HCT116 (cell line): ENCODE measurements at regions not wholly inside any gene's neighbourhood (a gene's known extent, or its start where the extent isn't known, plus 50 kb on each side); places are given as distances from the start of the nearest gene placed in this dataset.

Experiments
- ATAC-seq: fragments of 200-7000 bp; cut with Tn5 transposase; 2 replicates; pipeline ENCODE4 v1.9.1; 2020; ENCODE audit warnings: mild to moderate bottlenecking, moderate library complexity
- BruUV-seq: library from RNA; stranded (reverse); fragments of 400-500 nt; replicated peaks from 2 replicates; lab custom pipeline; 2021; lab: Mats Ljungman, UMichigan
- CTCF ChIA-PET: fragments of 300-600 bp; sonication (Branson Sonifier 250); formaldehyde crosslinking; loops from one replicate; lab custom pipeline; 2021; ENCODE audit warnings: antibody characterized with exemption; lab: Charles Lee
- POLR2A ChIA-PET: fragments of 300-600, 350-600 bp; sonication (Branson Sonifier 250); formaldehyde crosslinking; loops from one replicate; lab custom pipeline; 2021; ENCODE audit warnings: antibody characterized with exemption; lab: Charles Lee
- RAD21 ChIA-PET, 2 experiments: fragments of 300-600 bp; sonication (Branson Sonifier 250); formaldehyde crosslinking; loops; one replicate each; lab custom pipeline; 2023; ENCODE audit warnings: low total read pairs in 2 of 2; ENCODE audit not compliant: uncharacterized antibody in 2 of 2, unreplicated experiment in 2 of 2, low non-redundant PET in 1 of 2; lab: Charles Lee
- DNase-seq: peaks from one replicate; pipeline ENCODE4 v3.0.0-alpha.2; 2010; ENCODE audit warnings: low read depth, low spot score
- H2AFZ ChIP-seq: fragments of 200-600 bp; shearing (Covaris generic), sonication (generic); 2 replicates; pipeline ENCODE4 v1.6.1; 2017; ENCODE audit warnings: low read depth, mixed run types, mixed read lengths, antibody characterized with exemption, low read length; ENCODE audit not compliant: poor library complexity, severe bottlenecking
- H3K27ac ChIP-seq: 2 replicates; pipeline ENCODE4 v1.5.1; 2012; ENCODE audit warnings: low read depth, low read length
- H3K27me3 ChIP-seq: fragments of 200-600 bp; sonication (generic); 2 replicates; pipeline ENCODE4 v1.6.1; 2016; ENCODE audit warnings: mixed run types, low read length, mixed read lengths; ENCODE audit not compliant: insufficient read depth
- H3K36me3 ChIP-seq, 2 experiments: fragments of 200-500 bp in 1 of 2; fragments of 200-600 bp in 1 of 2; sonication (Bioruptor generic) in 1 of 2; sonication (generic) in 1 of 2; 2 replicates each; pipeline versions ENCODE4 v1.5.1 to v1.6.1; 2014 to 2016; ENCODE audit warnings: low read length in 2 of 2, inconsistent platforms in 1 of 2, mixed read lengths in 1 of 2, mixed run types in 1 of 2; ENCODE audit not compliant: insufficient read depth in 2 of 2, control insufficient read depth in 1 of 2
- H3K4me1 ChIP-seq, 2 experiments: fragments of 200-600 bp in 1 of 2; sonication (generic) in 1 of 2; 2 replicates each; pipeline versions ENCODE4 v1.5.1 to v1.6.1; 2012 to 2017; ENCODE audit warnings: low read length in 2 of 2, inconsistent platforms in 1 of 2, mild to moderate bottlenecking in 1 of 2, mixed read lengths in 1 of 2, mixed run types in 1 of 2, moderate library complexity in 1 of 2; ENCODE audit not compliant: insufficient read depth in 2 of 2, control insufficient read depth in 1 of 2
- H3K4me2 ChIP-seq: fragments of 200-600 bp; sonication (generic); 2 replicates; pipeline ENCODE4 v1.6.1; 2017; ENCODE audit warnings: mixed run types, low read length, mixed read lengths
- H3K4me3 ChIP-seq, 2 experiments: fragments of 200-600 bp in 1 of 2; sonication (generic) in 1 of 2; replicated peaks in 1 of 2; 2 replicates each; pipeline ENCODE4 v1.5.1; 2011 to 2016; ENCODE audit warnings: low read length in 2 of 2, control low read depth in 1 of 2, low read depth in 1 of 2, mild to moderate bottlenecking in 1 of 2, mixed read lengths in 1 of 2, mixed run types in 1 of 2
- H3K79me2 ChIP-seq: fragments of 200-600 bp; sonication (generic); 2 replicates; pipeline ENCODE4 v1.6.1; 2017; ENCODE audit warnings: mild to moderate bottlenecking, mixed run types, low read length, moderate library complexity, mixed read lengths; ENCODE audit not compliant: insufficient read depth
- H3K9ac ChIP-seq: fragments of 200-600 bp; sonication (generic); 2 replicates; pipeline ENCODE4 v1.6.1; 2016; ENCODE audit warnings: low read length, mixed read lengths
- H3K9me2 ChIP-seq: fragments of 200-600 bp; sonication (generic), shearing (Covaris generic); 2 replicates; pipeline ENCODE4 v1.6.1; 2017; ENCODE audit warnings: mixed run types, mild to moderate bottlenecking, moderate library complexity; ENCODE audit not compliant: insufficient read depth
- H3K9me3 ChIP-seq, 2 experiments: fragments of 200-500 bp in 1 of 2; fragments of 200-600 bp in 1 of 2; sonication (Bioruptor generic) in 1 of 2; sonication (generic) in 1 of 2; 2 replicates each; pipeline ENCODE4 v1.6.1; 2014 to 2017; ENCODE audit warnings: low read length in 2 of 2, mixed read lengths in 2 of 2, inconsistent platforms in 1 of 2, low read depth in 1 of 2, mild to moderate bottlenecking in 1 of 2, mixed run types in 1 of 2, moderate library complexity in 1 of 2; ENCODE audit not compliant: control insufficient read depth in 1 of 2, insufficient read depth in 1 of 2
- H4K20me1 ChIP-seq: fragments of 200-600 bp; sonication (generic), shearing (Covaris generic); 2 replicates; pipeline ENCODE4 v1.6.1; 2017; ENCODE audit warnings: mixed run types, mild to moderate bottlenecking, moderate library complexity; ENCODE audit not compliant: insufficient read depth
- CEBPB ChIP-seq: IDR thresholded peaks from 2 replicates; pipeline ENCODE4 v1.6.1; 2012; ENCODE audit warnings: low read depth
- EGR1 ChIP-seq: IDR thresholded peaks from 2 replicates; pipeline ENCODE4 v1.6.1; 2012; ENCODE audit warnings: low read depth
- EZH2 ChIP-seq: fragments of 200-600 bp; sonication (generic); IDR thresholded peaks from 2 replicates; pipeline ENCODE4 v1.6.1; 2017; ENCODE audit warnings: antibody characterized with exemption, mixed run types
- EZH2phosphoT487 ChIP-seq: fragments of 200-600 bp; IDR thresholded peaks from 2 replicates; pipeline ENCODE4 v1.6.1; 2018; ENCODE audit warnings: antibody characterized with exemption, borderline replicate concordance
- FOSL1 ChIP-seq: IDR thresholded peaks from 2 replicates; pipeline ENCODE4 v1.6.1; 2012; ENCODE audit warnings: low read depth
- POLR2A ChIP-seq: IDR thresholded peaks from 2 replicates; pipeline ENCODE4 v1.7.0; 2011; ENCODE audit warnings: borderline replicate concordance; ENCODE audit not compliant: insufficient read depth, insufficient read length; ENCODE audit errors: extremely low read depth
- POLR2AphosphoS5 ChIP-seq: IDR thresholded peaks from 2 replicates; pipeline ENCODE4 v1.6.1; 2011; ENCODE audit warnings: mild to moderate bottlenecking, low read depth, low read length, moderate library complexity
- SP1 ChIP-seq: IDR thresholded peaks from 2 replicates; pipeline ENCODE4 v1.6.1; 2012; ENCODE audit warnings: low read depth
- SRF ChIP-seq: IDR thresholded peaks from 2 replicates; pipeline ENCODE4 v1.6.1; 2012; ENCODE audit warnings: low read depth
- TCF7L2 ChIP-seq: IDR thresholded peaks from 2 replicates; pipeline ENCODE4 v1.7.0; 2011; ENCODE audit warnings: borderline replicate concordance, inconsistent platforms; ENCODE audit not compliant: insufficient read depth, insufficient read length; ENCODE audit errors: extremely low read depth
- YY1 ChIP-seq: IDR thresholded peaks from 2 replicates; pipeline ENCODE4 v1.6.1; 2011; ENCODE audit warnings: low read length, low read depth, moderate library complexity, mild to moderate bottlenecking; ENCODE audit not compliant: insufficient replicate concordance; ENCODE audit errors: extremely low read depth
- ZFX ChIP-seq: fragments of 450-650 bp; IDR thresholded peaks from 2 replicates; pipeline ENCODE4 v1.6.1; 2017
- ZNF274 ChIP-seq: fragments of 200-500 bp; sonication (Bioruptor generic); IDR thresholded peaks from 2 replicates; pipeline ENCODE4 v1.6.1; 2014; ENCODE audit warnings: mild to moderate bottlenecking, low read depth, low read length, inconsistent platforms
- intact Hi-C: fragments of 100-400 bp; cut with micrococcal nuclease; formaldehyde crosslinking; loops from 2 replicates; pipeline ENCODE4 v1.10.0; 2022
- TF ChIP-seq, protein P1 (sequence below): IDR thresholded peaks from 2 replicates; pipeline ENCODE4 v1.6.1; 2012
- TF ChIP-seq, protein P2 (sequence below): IDR thresholded peaks from 2 replicates; pipeline ENCODE4 v1.6.1; 2012
- TF ChIP-seq, protein P3 (sequence below): IDR thresholded peaks from 2 replicates; pipeline ENCODE4 v1.6.1; 2012; ENCODE audit warnings: low read depth
- TF ChIP-seq, protein P4 (sequence below): IDR thresholded peaks from 2 replicates; pipeline ENCODE4 v1.6.1; 2011; ENCODE audit warnings: mild to moderate bottlenecking, low read length, moderate library complexity; ENCODE audit not compliant: insufficient replicate concordance; ENCODE audit errors: extremely low read depth

DNA sequence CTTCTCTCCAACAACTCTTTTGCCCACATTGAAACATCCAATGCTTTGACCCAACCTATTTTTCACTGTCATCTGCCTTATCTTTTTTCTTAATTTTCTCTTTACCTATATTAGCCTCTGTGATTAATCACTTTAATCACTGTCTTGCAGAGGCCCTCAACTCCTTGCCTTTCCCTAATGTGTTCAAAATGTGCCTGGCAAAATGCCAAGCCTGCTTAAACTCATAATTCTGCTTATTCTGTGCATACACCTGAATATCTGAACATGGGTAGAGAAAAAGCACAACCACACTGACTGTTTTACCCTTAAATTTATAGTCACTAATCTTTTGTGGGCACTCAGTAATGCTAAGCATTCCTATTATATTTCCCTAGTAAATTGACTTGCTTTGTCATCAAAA is 63.0 kb upstream of the GALNT13 start:
- H3K9me2 ChIP-seq, result no peaks in the 10 kb centered on the region
- TF ChIP-seq SP1 (no peak), EZH2phosphoT487 (no peak), POLR2AphosphoS5 (no peak), POLR2A (no peak), YY1 (no peak), SRF (no peak), FOSL1 (no peak), ZNF274 (no peak), TCF7L2 (no peak), EZH2 (no peak), CEBPB (no peak), ZFX (no peak), EGR1 (no peak)
- TF ChIP-seq, protein P1, sequence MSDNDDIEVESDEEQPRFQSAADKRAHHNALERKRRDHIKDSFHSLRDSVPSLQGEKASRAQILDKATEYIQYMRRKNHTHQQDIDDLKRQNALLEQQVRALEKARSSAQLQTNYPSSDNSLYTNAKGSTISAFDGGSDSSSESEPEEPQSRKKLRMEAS, result no peak
- TF ChIP-seq, protein P2, sequence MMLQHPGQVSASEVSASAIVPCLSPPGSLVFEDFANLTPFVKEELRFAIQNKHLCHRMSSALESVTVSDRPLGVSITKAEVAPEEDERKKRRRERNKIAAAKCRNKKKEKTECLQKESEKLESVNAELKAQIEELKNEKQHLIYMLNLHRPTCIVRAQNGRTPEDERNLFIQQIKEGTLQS, result no peak
- TF ChIP-seq, protein P3, sequence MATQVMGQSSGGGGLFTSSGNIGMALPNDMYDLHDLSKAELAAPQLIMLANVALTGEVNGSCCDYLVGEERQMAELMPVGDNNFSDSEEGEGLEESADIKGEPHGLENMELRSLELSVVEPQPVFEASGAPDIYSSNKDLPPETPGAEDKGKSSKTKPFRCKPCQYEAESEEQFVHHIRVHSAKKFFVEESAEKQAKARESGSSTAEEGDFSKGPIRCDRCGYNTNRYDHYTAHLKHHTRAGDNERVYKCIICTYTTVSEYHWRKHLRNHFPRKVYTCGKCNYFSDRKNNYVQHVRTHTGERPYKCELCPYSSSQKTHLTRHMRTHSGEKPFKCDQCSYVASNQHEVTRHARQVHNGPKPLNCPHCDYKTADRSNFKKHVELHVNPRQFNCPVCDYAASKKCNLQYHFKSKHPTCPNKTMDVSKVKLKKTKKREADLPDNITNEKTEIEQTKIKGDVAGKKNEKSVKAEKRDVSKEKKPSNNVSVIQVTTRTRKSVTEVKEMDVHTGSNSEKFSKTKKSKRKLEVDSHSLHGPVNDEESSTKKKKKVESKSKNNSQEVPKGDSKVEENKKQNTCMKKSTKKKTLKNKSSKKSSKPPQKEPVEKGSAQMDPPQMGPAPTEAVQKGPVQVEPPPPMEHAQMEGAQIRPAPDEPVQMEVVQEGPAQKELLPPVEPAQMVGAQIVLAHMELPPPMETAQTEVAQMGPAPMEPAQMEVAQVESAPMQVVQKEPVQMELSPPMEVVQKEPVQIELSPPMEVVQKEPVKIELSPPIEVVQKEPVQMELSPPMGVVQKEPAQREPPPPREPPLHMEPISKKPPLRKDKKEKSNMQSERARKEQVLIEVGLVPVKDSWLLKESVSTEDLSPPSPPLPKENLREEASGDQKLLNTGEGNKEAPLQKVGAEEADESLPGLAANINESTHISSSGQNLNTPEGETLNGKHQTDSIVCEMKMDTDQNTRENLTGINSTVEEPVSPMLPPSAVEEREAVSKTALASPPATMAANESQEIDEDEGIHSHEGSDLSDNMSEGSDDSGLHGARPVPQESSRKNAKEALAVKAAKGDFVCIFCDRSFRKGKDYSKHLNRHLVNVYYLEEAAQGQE, result no peak
- TF ChIP-seq, protein P4, sequence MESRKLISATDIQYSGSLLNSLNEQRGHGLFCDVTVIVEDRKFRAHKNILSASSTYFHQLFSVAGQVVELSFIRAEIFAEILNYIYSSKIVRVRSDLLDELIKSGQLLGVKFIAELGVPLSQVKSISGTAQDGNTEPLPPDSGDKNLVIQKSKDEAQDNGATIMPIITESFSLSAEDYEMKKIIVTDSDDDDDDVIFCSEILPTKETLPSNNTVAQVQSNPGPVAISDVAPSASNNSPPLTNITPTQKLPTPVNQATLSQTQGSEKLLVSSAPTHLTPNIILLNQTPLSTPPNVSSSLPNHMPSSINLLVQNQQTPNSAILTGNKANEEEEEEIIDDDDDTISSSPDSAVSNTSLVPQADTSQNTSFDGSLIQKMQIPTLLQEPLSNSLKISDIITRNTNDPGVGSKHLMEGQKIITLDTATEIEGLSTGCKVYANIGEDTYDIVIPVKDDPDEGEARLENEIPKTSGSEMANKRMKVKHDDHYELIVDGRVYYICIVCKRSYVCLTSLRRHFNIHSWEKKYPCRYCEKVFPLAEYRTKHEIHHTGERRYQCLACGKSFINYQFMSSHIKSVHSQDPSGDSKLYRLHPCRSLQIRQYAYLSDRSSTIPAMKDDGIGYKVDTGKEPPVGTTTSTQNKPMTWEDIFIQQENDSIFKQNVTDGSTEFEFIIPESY, result no peak

More for the DNA sequence above, 63.0 kb upstream of the GALNT13 start:
- no peak overlapping the region for H3K9ac ChIP-seq
- DNase-seq, result no peak
- intact Hi-C loops, result no loop called here
- H3K4me3 ChIP-seq, result no peak overlapping the region
- ChIA-PET CTCF (interaction anchor here (1.3 kb wide), 1 partner anchor 39 kb away, joined by 4 read pairs; no protein-coding TSS in a partner anchor), POLR2A (no interaction called here), RAD21 (no interaction called here)
- no peak overlapping the region for H3K27ac ChIP-seq
- no peaks in the 10 kb centered on the region for H3K36me3 ChIP-seq
- no peaks in the 10 kb centered on the region for H3K27me3 ChIP-seq
- H3K9me3 ChIP-seq, result no peaks in the 10 kb centered on the region
- no peak overlapping the region for H3K4me2 ChIP-seq
- H3K79me2 ChIP-seq, result no peaks in the 10 kb centered on the region
- no peaks in the 10 kb centered on the region for H4K20me1 ChIP-seq
- H2AFZ ChIP-seq, result no peak overlapping the region
- no peak for ATAC-seq
- no peaks in the 10 kb centered on the region for H3K4me1 ChIP-seq
- BruUV-seq, result no TSS peak
